Non-pigmented ciliary epithelial cell (primary cell): ENCODE measurements at regions not wholly inside any gene's neighbourhood (a gene's known extent, or its start where the extent isn't known, plus 50 kb on each side); places are given as distances from the start of the nearest gene placed in this dataset.

Experiments used
- DNase-seq: peaks from one replicate; pipeline ENCODE4 v3.0.0-alpha.2; 2010; ENCODE audit warnings: low read depth

DNA sequence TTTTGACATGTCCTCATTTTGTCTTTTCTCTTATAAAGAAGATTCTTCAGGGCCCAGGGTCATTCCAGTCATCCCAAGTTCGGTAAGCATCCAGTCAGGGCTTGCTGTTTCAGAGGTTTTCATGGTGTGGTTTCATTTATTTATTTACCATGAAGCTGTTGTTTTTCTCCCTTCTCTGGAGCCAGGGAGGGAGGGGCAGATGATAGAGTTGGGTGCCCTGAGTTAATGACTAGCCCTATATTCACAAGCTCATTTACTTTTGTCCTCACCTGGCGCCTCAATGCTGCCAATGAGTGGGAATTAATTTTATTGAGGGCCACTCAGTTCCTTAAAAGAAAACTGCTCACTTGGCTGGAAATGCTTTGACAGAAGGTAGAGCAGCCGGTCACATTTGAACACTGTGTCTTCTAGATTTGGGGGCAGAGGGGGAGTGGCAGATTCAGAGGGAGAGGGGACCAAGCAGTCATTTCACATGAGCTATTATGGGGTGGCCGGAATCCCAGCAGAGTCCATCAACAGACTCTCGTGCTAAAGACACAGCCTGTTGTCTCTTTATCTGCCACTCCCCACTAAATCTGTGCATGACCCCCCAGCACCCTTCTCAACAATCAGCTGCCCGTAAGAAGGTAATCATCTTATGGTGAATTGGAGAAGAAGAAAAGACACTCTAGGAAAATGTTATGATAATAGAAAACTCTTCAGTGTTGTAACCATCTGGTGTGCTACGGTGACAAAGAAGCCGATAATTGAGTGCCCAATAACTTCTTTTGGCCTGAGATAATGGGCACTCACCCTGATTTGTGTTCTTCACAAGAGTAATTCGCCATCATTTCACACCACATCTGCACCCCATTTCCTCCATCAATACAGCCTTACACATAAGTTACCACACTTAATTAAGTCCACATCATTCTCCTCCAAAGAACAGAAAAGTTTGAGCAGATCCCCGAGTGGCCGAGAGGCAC lies 573.5 kb upstream of the JAG1 start:
- DNase-seq = no peak

DNA sequence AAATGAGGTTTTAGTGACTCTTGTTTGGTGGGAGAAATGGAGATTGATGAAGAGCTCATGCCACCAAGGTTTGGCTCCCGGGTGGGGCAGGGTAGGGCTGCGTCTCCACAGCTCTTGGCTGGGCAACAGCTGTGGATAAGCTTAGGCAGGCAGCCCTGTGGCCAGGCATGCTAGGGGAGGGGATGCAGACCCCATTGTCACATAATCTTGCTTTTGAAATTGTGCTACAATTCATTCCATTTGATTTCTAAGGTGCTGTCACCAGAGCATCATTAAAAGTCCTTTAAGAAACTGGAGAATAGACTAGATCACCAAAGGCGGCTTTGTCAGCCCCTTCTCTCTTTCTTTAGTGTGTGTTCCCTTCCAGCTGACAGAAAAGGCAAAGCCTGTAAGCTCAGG lies 574.2 kb upstream of the JAG1 start:
- no peak for DNase-seq

DNA sequence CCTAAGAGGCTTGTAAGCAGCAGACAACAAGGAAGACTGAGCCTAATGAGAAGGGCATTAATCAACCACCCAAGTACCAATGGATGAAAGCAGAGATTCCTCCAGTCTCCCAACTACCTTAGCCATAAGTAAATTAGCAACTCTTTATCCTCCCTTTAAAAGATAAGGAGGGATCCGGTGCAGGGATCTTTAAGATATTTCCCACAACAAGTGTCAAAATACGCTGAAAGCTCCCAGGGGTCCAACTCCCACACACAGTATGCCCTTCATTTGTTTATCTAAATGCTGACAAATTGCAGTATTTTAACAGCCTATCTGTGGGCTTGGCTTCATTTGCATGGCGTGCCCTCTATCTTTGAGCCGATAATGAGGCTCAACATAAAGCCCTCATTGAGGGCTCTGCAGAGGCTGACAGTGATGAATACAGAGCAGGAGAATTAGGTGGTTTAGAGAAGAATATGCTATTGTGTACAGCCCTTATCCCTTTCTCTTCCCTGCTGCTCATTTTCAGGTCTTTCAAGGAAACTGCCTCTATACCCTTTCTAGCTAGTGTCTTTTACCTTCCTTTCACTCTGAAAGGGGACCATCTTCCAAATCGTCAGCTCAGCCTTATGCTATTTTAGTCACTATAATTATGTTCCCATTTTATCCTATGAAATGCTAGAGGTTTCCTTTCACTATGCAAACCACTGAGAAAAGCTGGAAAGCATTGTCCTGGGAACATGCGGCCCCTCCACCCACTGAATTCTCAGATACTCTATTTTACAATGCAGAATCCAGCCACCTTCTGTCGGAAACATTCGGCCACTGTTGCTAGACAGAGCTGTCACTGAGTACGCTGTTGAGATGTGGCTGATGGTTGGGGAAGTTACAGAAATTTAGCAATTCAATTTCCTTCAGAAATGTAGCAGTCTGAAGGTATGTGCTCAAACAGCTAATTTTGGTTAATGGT lies 575.2 kb upstream of the JAG1 start:
- DNase-seq = no peak

DNA sequence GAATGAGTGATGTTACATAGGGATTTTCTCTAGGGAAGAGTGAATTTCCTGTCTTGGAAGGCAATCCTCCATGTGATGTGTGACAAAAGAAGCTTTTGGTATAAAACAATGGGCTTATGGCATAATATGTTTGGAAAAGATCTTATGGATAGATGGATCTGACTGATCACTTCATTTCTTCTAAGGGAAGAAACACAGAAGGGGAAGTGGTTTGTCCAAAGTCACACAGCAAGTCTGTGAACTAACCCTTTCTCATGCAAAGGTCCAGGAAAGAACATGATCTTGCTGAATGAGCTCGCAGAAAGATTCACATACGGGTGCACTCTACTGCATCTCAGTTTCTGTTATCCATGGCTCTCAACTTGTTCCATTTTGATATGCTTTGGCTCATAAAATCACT lies 575.9 kb upstream of the JAG1 start:
- no peak for DNase-seq

DNA sequence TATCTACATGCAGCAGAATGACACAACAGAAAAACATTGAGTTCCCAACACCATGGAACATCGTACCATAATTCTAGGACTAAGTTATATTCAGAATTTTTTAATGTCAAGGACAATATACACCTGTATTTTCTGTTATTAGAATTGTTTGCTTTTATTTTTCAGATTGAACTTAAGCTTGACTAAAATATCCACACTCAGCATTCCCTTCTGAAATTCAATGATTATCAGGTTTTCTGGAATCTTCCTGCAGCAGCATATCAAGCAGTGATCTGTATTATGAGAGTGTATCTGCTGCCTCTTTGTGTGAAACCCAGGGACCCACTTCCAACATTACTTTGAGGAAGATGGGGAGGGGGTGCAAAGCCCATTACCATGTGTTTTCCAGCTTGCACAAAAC lies 578.6 kb upstream of the JAG1 start:
- DNase-seq = no peak

DNA sequence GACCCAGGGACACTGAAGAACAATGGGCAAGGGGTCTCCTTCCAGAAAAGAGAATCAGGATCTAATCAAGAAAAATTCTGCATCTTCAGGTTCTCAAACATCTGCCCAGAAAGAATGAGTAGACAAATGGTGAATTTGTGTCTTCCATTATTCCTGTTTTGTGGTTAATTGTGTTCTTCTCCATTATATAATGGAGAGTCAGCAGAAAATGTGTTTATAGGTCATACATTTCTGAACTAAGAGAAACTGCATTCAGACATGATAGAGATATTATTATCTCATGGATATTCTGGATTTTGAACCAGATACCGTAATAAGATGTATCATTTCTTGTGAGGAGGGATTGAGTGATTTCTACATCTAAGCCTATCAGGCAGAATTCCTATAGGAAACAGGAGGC lies 581.7 kb upstream of the JAG1 start:
- DNase-seq = no peak

DNA sequence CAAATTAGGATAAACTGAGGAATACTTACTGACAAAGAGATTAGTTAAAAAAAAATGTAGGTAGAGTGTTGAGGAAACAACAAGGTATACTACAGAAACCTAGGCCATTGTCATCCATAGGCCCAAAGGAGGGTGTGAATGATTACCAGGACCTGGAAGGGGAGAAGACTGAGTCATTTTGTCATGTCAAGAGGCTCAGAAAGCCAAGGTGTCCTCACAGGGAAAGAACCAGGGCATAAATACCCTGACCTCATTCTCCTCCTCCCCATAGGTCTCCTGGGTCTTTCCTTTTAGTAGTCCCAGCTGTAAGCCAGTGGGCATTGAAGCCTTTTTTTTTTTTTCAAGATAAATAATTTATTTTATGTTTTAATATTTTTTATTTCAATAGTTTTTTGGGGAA lies 582.1 kb upstream of the JAG1 start:
- DNase-seq = no peak

DNA sequence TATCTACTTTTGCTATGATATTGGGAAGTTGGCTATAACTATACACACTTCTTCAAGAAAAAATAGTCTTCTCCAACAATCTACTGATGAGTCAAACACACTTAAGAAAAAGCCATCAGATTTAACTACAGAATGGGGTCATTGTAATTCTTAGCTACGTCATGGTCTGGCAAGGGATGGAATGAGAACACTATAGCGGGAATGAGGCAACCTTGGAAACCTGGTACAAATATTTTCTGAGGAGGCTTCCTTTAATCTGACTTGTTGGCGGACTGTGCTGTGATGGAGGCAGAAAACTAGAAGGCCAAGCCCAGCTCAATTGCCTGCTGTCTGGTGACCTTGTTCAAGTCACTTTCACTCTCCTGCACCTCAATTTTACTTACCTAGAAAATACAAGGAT lies 586.8 kb upstream of the JAG1 start:
- DNase-seq = no peak

DNA sequence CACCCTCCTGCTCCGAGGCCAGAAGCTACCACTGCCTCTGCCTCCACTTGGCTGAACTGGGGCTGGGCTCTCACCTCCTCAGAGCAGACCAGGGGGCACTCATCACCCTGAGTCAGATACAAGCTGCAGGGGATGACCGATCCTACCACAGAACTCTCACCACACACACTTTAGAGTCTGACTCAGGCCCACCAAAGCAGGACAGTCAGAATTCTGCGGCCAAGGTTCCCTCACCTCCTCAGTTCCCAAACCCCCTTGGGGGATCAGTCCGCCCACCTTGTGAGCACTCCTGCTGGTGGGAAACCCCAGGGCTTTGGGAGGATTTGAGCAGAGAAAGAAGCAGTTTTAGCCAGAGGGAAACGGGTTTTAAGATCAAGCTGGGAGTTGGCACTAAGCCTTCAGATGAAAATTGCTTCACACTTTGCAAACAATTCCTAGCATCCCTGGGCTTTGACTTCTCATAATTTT lies 587.8 kb upstream of the JAG1 start:
- DNase-seq = peak; percentile 79

DNA sequence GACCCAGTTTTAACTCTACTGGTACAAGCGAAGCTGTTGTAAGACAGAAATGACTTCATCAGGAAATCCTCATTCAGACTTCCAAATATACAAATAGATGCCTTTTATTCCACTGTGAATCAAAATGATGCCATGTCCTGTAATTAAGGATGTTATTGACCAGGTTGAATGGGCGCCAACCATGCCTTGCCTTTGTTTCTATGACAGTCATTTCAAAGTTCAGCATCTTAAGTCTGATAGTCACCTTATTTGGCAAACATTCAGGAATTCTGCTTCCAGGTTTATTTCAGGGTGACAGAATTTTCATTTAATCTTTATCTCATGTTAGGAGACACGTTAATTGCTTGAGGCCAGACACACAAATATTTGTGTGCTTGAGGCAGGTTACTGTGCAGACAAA lies 592.8 kb upstream of the JAG1 start:
- no peak for DNase-seq

DNA sequence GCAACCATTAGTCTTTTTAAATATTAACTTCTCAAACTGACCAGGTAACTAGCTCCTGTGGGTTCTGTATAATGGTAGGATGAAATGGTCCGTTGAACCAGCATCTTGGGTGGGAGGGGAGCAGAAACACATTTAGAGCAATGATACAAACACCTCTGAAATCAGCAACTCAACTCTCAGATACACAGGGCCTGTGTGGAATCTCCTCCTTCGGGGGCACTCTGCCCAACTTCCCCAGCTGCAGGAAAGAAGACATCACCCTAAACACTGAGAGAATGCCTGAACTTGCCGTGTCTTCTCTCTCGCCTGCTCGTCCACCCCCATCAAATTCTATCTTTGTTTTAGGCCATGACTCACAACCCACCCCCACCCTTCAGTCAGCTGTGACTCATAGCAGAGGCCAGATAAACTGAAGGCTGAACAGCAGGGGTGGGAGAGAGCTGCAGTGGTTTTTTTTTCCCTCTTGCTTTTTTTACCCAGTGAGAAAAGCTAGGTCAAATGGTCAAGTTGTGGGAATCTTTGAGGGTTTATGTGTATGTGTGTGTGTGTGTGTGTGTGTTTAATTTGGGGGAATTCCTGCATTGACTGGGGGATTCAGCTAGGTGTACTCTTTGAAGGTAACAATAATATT lies 593.4 kb upstream of the JAG1 start:
- peak; percentile 93 for DNase-seq

DNA sequence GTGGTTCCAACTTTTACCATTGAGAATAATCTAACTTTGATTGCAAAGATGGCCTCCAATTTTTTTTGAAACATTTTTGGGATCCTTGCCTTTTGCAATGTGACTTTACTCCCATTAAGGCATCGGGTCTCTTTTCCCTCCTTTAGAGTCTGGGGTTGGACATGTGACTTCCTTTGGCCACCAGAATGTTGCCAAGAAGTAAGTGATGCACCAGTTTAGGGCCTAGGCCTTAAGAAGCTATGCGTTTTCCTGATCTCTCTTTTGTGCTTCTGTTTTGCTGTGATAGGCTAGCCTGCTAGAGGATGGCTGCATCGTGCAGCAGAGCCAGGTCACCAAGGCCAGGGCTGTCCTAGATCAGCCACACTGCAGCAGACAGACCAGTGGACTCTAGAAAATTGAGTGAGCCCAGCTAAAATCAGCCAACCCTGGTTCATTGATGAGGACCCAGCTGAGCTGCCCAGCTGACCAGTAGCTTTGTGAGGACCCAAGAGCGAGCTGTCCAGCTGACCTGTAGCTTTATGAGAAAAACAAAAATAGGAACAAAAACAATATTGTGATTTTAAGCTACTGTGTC lies 594.0 kb upstream of the JAG1 start:
- no peak for DNase-seq

DNA sequence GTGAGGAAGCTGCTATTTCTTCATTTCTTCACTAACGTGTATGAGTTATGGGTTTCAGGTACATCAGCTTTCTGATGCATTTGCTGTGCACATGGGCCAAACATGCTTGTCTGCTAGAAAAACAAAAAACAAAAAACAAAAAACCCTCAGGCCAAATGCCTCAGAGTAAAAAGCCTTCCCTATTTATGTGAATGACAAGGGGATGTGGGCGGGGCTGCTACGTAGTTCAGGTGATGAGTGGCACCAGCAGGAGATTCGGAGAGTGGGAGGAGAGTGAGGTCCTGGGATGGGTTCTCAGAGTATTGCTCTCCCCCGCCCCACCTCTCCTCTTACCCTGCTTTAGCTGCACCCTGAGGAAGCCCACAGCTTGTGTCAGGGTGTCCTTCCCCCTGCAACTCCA lies 596.8 kb upstream of the JAG1 start:
- no peak for DNase-seq

DNA sequence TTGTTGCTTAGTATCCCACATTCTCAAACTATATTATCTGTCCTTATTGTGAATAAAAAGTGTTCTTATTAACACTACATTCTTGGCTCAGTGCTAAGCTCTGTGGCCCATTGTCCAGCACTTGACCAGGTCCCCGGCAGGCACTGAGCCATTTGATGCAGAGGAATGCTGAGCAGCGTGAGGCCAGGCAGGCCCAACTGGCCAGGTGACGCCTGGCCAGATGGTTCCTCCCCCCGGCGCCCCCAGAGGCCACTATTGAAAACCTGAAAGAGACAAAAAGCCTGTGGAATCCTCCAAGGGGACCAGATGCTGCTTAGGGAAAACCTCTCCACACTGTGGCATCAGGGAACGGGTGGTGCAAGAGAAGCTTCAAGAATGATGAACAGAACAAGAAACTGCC lies 597.5 kb upstream of the JAG1 start:
- DNase-seq = no peak

DNA sequence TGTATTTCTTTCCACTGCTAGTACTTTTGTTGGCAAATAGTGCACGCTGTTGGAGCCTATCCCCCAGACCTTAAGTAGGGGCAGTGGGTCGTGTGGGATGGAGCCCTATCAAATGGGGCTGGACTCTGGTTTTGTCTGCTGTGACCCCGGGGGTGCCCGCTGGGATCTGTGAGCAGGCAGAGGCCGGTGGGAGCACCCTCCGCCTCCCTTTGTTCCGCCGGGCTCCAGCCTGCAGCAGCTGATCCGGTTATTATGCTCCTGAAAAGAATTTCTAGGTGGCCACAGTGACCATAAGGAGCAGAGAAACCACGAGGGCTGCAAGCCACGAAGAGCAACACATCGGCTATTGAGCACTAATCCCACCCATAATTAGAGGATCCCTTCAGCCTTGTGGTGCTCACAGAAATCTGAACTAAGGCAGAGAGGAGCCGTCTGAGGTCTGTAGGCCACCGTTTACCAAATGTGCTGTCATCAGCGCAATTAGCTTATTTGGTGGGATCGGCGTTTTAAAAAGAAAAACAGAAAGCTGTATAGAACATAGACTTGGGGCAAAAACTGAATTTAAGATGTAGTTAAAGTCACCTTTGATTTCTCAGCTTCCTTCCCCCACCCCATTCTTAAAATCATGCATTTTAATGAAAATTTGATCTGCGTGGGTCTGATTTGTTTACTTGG lies 598.3 kb upstream of the JAG1 start:
- DNase-seq = no peak

DNA sequence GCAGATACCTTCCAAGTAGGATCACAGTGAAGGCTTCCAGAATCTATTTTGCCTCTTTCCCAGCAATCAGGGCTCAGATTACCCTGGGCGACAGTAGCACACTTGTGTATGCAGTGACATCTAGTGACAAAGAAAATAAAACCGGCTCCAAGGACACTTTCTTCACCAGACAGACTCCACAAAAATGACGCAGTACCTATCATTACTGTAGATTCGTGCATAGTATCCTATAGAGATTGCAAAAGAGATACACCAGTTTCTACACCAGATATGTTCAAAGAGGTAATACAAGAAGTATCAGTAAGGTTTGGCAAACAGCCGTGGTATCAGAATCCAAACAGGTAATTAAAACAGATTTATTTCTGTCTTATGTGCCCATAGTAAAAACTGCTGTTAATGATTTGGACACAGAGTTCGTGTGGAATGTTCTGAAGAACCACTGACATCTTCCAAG lies 600.4 kb upstream of the JAG1 start:
- peak; percentile 41 for DNase-seq

DNA sequence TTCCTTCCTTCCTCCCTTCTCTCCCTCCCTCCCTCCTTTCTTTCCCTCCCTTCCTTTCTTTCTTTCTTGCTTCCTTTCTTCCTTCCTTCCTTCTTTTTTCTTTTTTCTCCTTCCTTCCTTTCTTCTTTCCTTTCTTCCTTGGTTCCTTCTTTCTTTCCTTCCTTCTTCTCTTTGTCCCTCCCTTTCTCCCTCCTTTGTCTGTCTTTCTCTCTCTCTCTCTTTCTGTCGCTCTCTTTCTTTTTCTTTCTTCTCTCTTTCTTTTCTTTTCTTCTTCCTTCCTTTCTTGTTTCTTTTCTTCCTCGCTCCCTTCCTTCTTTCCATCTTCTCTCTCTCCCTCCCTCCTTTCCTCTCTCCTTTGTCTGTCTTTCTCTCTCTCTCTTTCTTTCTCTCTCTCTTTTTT lies 601.9 kb upstream of the JAG1 start:
- DNase-seq = no peak

DNA sequence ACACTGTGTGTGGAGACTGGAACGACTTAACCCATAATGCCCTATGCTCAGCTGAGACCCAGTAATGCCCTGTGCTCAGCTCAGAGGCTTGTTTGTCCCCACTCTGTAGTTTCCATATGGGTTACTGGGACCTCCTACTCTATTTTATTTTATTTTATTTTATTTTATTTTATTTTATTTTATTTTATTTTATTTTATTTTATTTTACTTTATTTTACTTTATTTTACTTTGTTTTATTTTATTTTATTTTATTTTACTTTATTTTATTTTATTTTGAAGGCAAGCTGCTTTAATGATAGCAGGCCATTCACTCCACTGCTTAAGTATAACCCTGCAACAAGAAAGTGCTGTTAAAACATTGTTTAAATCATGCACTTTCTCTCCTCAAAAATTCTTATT lies 603.4 kb upstream of the JAG1 start:
- no peak for DNase-seq

DNA sequence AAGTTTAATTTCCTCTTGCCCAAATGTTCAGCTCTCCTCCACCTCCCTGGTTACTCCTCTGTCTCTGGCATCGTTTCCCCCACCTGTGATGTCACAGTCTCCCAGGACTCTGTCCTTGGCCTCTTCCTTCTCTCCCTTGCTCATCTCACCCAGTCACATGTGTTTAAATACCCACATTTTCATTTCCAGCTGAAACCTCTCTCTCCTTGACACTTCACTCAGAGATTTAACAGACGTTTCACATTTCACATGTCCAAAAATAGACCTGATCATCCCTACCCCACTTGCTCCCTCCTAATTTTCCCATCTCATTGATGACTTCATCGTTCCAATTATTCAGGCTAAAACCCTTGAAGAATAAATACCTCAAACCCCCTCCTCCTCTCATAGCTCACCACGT lies 604.1 kb upstream of the JAG1 start:
- no peak for DNase-seq

DNA sequence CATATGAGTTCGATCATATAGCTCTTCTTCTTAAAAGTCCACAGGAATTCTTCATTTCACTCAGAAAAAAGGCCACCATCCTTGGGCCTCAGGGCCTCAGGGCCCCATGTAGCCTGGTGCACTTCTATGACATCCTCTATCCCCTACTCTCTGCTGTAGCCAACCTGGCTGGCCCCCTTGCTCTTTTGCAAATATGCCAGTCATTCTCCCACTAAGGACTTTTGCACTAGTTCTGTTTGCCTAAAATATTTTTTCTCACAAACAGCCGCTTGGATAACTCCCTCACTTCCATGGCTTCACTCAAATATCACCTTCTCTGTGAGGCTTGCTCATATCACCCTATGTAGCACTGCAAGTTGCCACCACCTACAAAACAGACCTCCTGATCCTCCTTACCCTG lies 604.7 kb upstream of the JAG1 start:
- DNase-seq = no peak

DNA sequence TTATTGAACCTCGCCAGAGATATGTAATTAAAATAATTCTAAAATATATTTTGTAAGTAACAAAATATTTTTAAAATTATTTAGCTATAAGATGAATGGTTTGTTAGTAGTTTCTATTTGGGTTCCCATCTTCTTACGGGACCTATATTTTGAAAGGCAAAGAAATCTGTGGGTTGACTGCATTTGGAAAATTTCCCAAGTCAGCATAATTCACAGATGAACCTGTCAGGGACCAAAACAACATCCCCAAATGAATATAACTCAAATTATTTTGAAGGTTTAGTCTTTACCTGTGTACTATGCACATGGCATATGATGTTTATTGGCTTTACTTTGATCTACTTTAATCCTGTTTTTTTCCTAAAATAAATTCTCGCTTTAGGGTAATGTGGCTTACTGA lies 607.4 kb upstream of the JAG1 start:
- no peak for DNase-seq
